IMR-90 (cell line): ENCODE measurements at regions not wholly inside any gene's neighbourhood (a gene's known extent, or its start where the extent isn't known, plus 50 kb on each side); places are given as distances from the start of the nearest gene placed in this dataset.

Experiments
- ATAC-seq: fragments of 200-7000 bp; cut with Tn5 transposase; 2 replicates; pipeline ENCODE4 v1.9.1; 2020; ENCODE audit warnings: low read depth, mild to moderate bottlenecking, moderate library complexity
- BruUV-seq: library from RNA; stranded (reverse); fragments of 400-500 nt; replicated peaks from 2 replicates; lab custom pipeline; 2021; lab: Mats Ljungman, UMichigan
- CTCF ChIA-PET: fragments of 300-600 bp; formaldehyde crosslinking; extraction: SDS; loops from one replicate; lab custom pipeline; 2021; ENCODE audit warnings: antibody characterized with exemption; lab: Yijun Ruan, JAX
- POLR2A ChIA-PET: fragments of 300-600 bp; sonication (Branson Sonifier 250); formaldehyde crosslinking; loops from one replicate; lab custom pipeline; 2022; ENCODE audit warnings: antibody characterized with exemption; ENCODE audit not compliant: unreplicated experiment; lab: Charles Lee
- DNase-seq: peaks from one replicate; pipeline ENCODE4 v3.0.0; 2013
- H2AFZ ChIP-seq: replicated peaks from 2 replicates; pipeline ENCODE3; 2013; ENCODE audit warnings: low read length, mild to moderate bottlenecking; ENCODE audit not compliant: poor library complexity
- H2AK5ac ChIP-seq: 2 replicates; pipeline ENCODE4 v1.6.1; 2013; ENCODE audit warnings: low read depth, low read length, inconsistent platforms
- H2AK9ac ChIP-seq: replicated peaks from 2 replicates; pipeline ENCODE3; 2013; ENCODE audit warnings: mild to moderate bottlenecking, low read depth, low read length, moderate library complexity; ENCODE audit not compliant: poor library complexity
- H2BK120ac ChIP-seq: 2 replicates; pipeline ENCODE4 v1.6.1; 2013; ENCODE audit warnings: low read depth, low read length, inconsistent platforms
- H2BK15ac ChIP-seq: 3 replicates; pipeline ENCODE4 v1.6.1; 2013; ENCODE audit warnings: low read depth, low read length, inconsistent platforms
- H2BK20ac ChIP-seq: 2 replicates; pipeline ENCODE4 v1.6.1; 2013; ENCODE audit warnings: low read depth, mild to moderate bottlenecking, inconsistent platforms, low read length, moderate library complexity
- H2BK5ac ChIP-seq: 2 replicates; pipeline ENCODE4 v1.6.1; 2013; ENCODE audit warnings: mild to moderate bottlenecking, low read depth, low read length, inconsistent platforms; ENCODE audit not compliant: poor library complexity, severe bottlenecking
- H3K14ac ChIP-seq: replicated peaks from 2 replicates; pipeline ENCODE4 v1.6.1; 2013; ENCODE audit warnings: low read depth, low read length, inconsistent platforms
- H3K18ac ChIP-seq: 2 replicates; pipeline ENCODE4 v1.6.1; 2013; ENCODE audit warnings: low read depth, low read length, control low read depth
- H3K23ac ChIP-seq: 2 replicates; pipeline ENCODE4 v1.6.1; 2013; ENCODE audit warnings: low read depth, low read length, inconsistent platforms
- H3K27ac ChIP-seq: 2 replicates; pipeline ENCODE4 v1.5.1; 2013; ENCODE audit warnings: mild to moderate bottlenecking, control low read depth, low read length; ENCODE audit not compliant: insufficient read depth
- H3K27me3 ChIP-seq: 2 replicates; pipeline ENCODE4 v1.6.1; 2013; ENCODE audit warnings: low read length; ENCODE audit not compliant: control insufficient read depth, insufficient read depth
- H3K36me3 ChIP-seq: 2 replicates; pipeline ENCODE4 v1.6.1; 2013; ENCODE audit warnings: low read length, mixed read lengths; ENCODE audit not compliant: control insufficient read depth, insufficient read depth
- H3K4ac ChIP-seq: 2 replicates; pipeline ENCODE4 v1.6.1; 2013; ENCODE audit warnings: low read depth, low read length, inconsistent platforms
- H3K4me1 ChIP-seq: 2 replicates; pipeline ENCODE4 v1.6.1; 2013; ENCODE audit warnings: low read length, mixed read lengths; ENCODE audit not compliant: control insufficient read depth, insufficient read depth
- H3K4me2 ChIP-seq: 2 replicates; pipeline ENCODE4 v1.6.1; 2013; ENCODE audit warnings: low read depth, mild to moderate bottlenecking, control low read depth, low read length, moderate library complexity
- H3K4me3 ChIP-seq: 2 replicates; pipeline ENCODE4 v1.5.1; 2013; ENCODE audit warnings: low read depth, mild to moderate bottlenecking, control low read depth, low read length, moderate library complexity; ENCODE audit not compliant: insufficient read depth
- H3K56ac ChIP-seq: 2 replicates; pipeline ENCODE4 v1.6.1; 2013; ENCODE audit warnings: low read length, inconsistent platforms; ENCODE audit not compliant: insufficient read depth; ENCODE audit errors: extremely low read depth
- H3K79me1 ChIP-seq, 2 experiments: 2 replicates each; pipeline ENCODE4 v1.6.1; 2013; ENCODE audit warnings: low read length in 2 of 2, inconsistent platforms in 1 of 2, low read depth in 1 of 2
- H3K9ac ChIP-seq: 2 replicates; pipeline ENCODE4 v1.6.1; 2013; ENCODE audit warnings: low read depth, low read length, control low read depth
- H3K9me1 ChIP-seq: 2 replicates; pipeline ENCODE4 v1.6.1; 2013; ENCODE audit warnings: low read length, inconsistent platforms; ENCODE audit not compliant: insufficient read depth
- H3K9me3 ChIP-seq: 2 replicates; pipeline ENCODE4 v1.6.1; 2013; ENCODE audit warnings: low read length; ENCODE audit not compliant: control insufficient read depth, insufficient read depth
- H4K20me1 ChIP-seq: 2 replicates; pipeline ENCODE4 v1.6.1; 2013; ENCODE audit warnings: low read length, inconsistent platforms; ENCODE audit not compliant: insufficient read depth
- H4K5ac ChIP-seq: 2 replicates; pipeline ENCODE4 v1.6.1; 2013; ENCODE audit warnings: mild to moderate bottlenecking, low read depth, low read length, control low read depth
- H4K8ac ChIP-seq, 2 experiments: 2 replicates each; pipeline ENCODE4 v1.6.1; 2013; ENCODE audit warnings: low read depth in 2 of 2, low read length in 2 of 2, control low read depth in 1 of 2, inconsistent platforms in 1 of 2
- H4K91ac ChIP-seq: 2 replicates; pipeline ENCODE4 v1.6.1; 2013; ENCODE audit warnings: low read depth, low read length, inconsistent platforms; ENCODE audit not compliant: insufficient read depth
- BHLHE40 ChIP-seq: fragments of 150-350 bp; IDR thresholded peaks from 2 replicates; pipeline ENCODE4 v1.6.1; 2016; ENCODE audit warnings: mild to moderate bottlenecking, low read depth, low read length
- POLR2A ChIP-seq: IDR thresholded peaks from 2 replicates; pipeline ENCODE4 v1.6.1; 2012; ENCODE audit warnings: mild to moderate bottlenecking, low read depth, low read length
- USF2 ChIP-seq: fragments of 150-350 bp; IDR thresholded peaks from 2 replicates; pipeline ENCODE4 v1.6.1; 2017; ENCODE audit warnings: mild to moderate bottlenecking, antibody characterized with exemption, low read length, low read depth
- dilution Hi-C: fragments of 300-500 bp; cut with HindIII; formaldehyde crosslinking; loops from one replicate; pipeline ENCODE4 v1.14.3; 2018; ENCODE audit warnings: low sequenced_read_pairs; ENCODE audit not compliant: unreplicated experiment
- in situ Hi-C: fragments of 300-500 bp; cut with MboI; formaldehyde crosslinking; loops from 3 replicates; pipeline ENCODE4 v1.14.3; 2019; ENCODE audit warnings: low sequenced_read_pairs, inconsistent platforms, mixed read lengths
- intact Hi-C: fragments of 100-400 bp; cut with micrococcal nuclease; formaldehyde crosslinking; loops from 2 replicates; pipeline ENCODE4 v1.10.0; 2022

- no TSS peak for BruUV-seq
Measured at GRCh38 chr2:59176737-59177136, 935.6 kb upstream of the FANCL start.

More at GRCh38 chr2:59176737-59177136, 935.6 kb upstream of the FANCL start:
- dilution Hi-C loops: no loop called here
- no peak overlapping the region for H3K23ac ChIP-seq
- no peak for ATAC-seq
- no peak overlapping the region for H3K27ac ChIP-seq
- H4K8ac ChIP-seq: no peak overlapping the region
- in situ Hi-C loops: no loop called here
- no peak overlapping the region for H4K91ac ChIP-seq
- H3K4me3 ChIP-seq: no peak overlapping the region
- H2BK5ac ChIP-seq: no peak overlapping the region
- no peaks in the 10 kb centered on the region for H3K27me3 ChIP-seq
- no peak overlapping the region for H3K4me2 ChIP-seq
- H3K56ac ChIP-seq: no peak overlapping the region
- no peak overlapping the region for H2BK20ac ChIP-seq
- H2AK9ac ChIP-seq: no peak overlapping the region
- no peak overlapping the region for H3K4ac ChIP-seq
- H3K4me1 ChIP-seq: no peaks in the 10 kb centered on the region
- intact Hi-C loops: no loop called here
- no peak overlapping the region for H3K9ac ChIP-seq
- H3K9me3 ChIP-seq: 0 out of 2 replicates have a peak, but pooled peaks cover 2% of the 10 kb centered on the region
- H3K14ac ChIP-seq: no peak overlapping the region
- no peak overlapping the region for H2AFZ ChIP-seq
- H3K18ac ChIP-seq: no peak overlapping the region
- no peak overlapping the region for H2BK15ac ChIP-seq
- no peak for TF ChIP-seq USF2
- no peak for TF ChIP-seq BHLHE40
- no peak for TF ChIP-seq POLR2A
- H4K20me1 ChIP-seq: no peaks in the 10 kb centered on the region
- no peaks in the 10 kb centered on the region for H3K79me1 ChIP-seq
- H2AK5ac ChIP-seq: no peak overlapping the region
- no peak overlapping the region for H2BK120ac ChIP-seq
- no peaks in the 10 kb centered on the region for H3K36me3 ChIP-seq
- DNase-seq: no peak
- ChIA-PET CTCF (no interaction called here), POLR2A (no interaction called here)
- H3K9me1 ChIP-seq: no peaks in the 10 kb centered on the region
- H4K5ac ChIP-seq: no peak overlapping the region
